RWPE1 (cell line): ENCODE measurements at regions not wholly inside any gene's neighbourhood (a gene's known extent, or its start where the extent isn't known, plus 50 kb on each side); places are given as distances from the start of the nearest gene placed in this dataset.

Experiments used
- CTCF ChIA-PET: fragments of 350-600 bp; sonication (Branson Sonifier 250); formaldehyde crosslinking; extraction: SDS; loops from one replicate; lab custom pipeline; 2021; lab: Yijun Ruan, JAX
- POLR2A ChIA-PET: fragments of 400-600 bp; formaldehyde crosslinking; extraction: SDS; loops from one replicate; lab custom pipeline; 2020; ENCODE audit warnings: antibody characterized with exemption; ENCODE audit not compliant: low non-redundant PET; lab: Yijun Ruan, JAX
- DNase-seq: peaks from one replicate; pipeline ENCODE4 v3.0.0; 2012; ENCODE audit warnings: low spot score
- H3K27ac ChIP-seq: fragments of 450-650 bp; 2 replicates; pipeline ENCODE4 v1.5.1; 2017
- CTCF ChIP-seq: fragments of 450-650 bp; conservative IDR thresholded peaks from 2 replicates; pipeline ENCODE4 v1.5.1; 2017; ENCODE audit warnings: low read depth, mild to moderate bottlenecking

- ChIA-PET POLR2A (no interaction called here), CTCF (no interaction called here)
- H3K27ac ChIP-seq: no peak overlapping the region
- no peak for TF ChIP-seq CTCF
- DNase-seq: no peak
Observed at GRCh38 chr5:98568336-98568735, 205.1 kb upstream of the RGMB start.

- no peak for TF ChIP-seq CTCF
- no peak overlapping the region for H3K27ac ChIP-seq
- ChIA-PET CTCF (interaction anchor here (0.6 kb wide), 1 partner anchor 344 kb away, joined by 3 read pairs; no protein-coding TSS in a partner anchor), POLR2A (no interaction called here)
- no peak for DNase-seq
Observed at GRCh38 chr5:98569288-98569687, 204.2 kb upstream of the RGMB start.

GRCh38 chr5:98570010-98570409 is 203.5 kb upstream of the RGMB start:
- peak; percentile 47 for DNase-seq
- ChIA-PET CTCF (no interaction called here), POLR2A (no interaction called here)

GRCh38 chr5:98570661-98571191 is 202.7 kb upstream of the RGMB start:
- no peak for TF ChIP-seq CTCF
- POLR2A ChIA-PET: no interaction called here

More at GRCh38 chr5:98570010-98570409, 203.5 kb upstream of the RGMB start:
- no peak for TF ChIP-seq CTCF
- no peak overlapping the region for H3K27ac ChIP-seq

GRCh38 chr5:98573834-98574320 is 199.6 kb upstream of the RGMB start:
- ChIA-PET POLR2A (no interaction called here), CTCF (no interaction called here)
- DNase-seq: no peak

More at GRCh38 chr5:98570661-98571191, 202.7 kb upstream of the RGMB start:
- DNase-seq: no peak
- no peak overlapping the region for H3K27ac ChIP-seq
- CTCF ChIA-PET: no interaction called here

GRCh38 chr5:98576275-98576674 is 197.2 kb upstream of the RGMB start:
- POLR2A ChIA-PET: no interaction called here
- DNase-seq: no peak
- H3K27ac ChIP-seq: no peak overlapping the region
- no peak for TF ChIP-seq CTCF
- CTCF ChIA-PET: no interaction called here

More at GRCh38 chr5:98573834-98574320, 199.6 kb upstream of the RGMB start:
- TF ChIP-seq CTCF: no peak
- H3K27ac ChIP-seq: no peak overlapping the region
